IMR-90 (cell line): ENCODE measurements at regions not wholly inside any gene's neighbourhood (a gene's known extent, or its start where the extent isn't known, plus 50 kb on each side); places are given as distances from the start of the nearest gene placed in this dataset.

Experiments
- ATAC-seq: fragments of 200-7000 bp; cut with Tn5 transposase; 2 replicates; pipeline ENCODE4 v1.9.1; 2020; ENCODE audit warnings: low read depth, mild to moderate bottlenecking, moderate library complexity
- BruUV-seq: library from RNA; stranded (reverse); fragments of 400-500 nt; replicated peaks from 2 replicates; lab custom pipeline; 2021; lab: Mats Ljungman, UMichigan
- CTCF ChIA-PET: fragments of 300-600 bp; formaldehyde crosslinking; extraction: SDS; loops from one replicate; lab custom pipeline; 2021; ENCODE audit warnings: antibody characterized with exemption; lab: Yijun Ruan, JAX
- POLR2A ChIA-PET: fragments of 300-600 bp; sonication (Branson Sonifier 250); formaldehyde crosslinking; loops from one replicate; lab custom pipeline; 2022; ENCODE audit warnings: antibody characterized with exemption; ENCODE audit not compliant: unreplicated experiment; lab: Charles Lee
- DNase-seq: peaks from one replicate; pipeline ENCODE4 v3.0.0; 2013
- H2AFZ ChIP-seq: replicated peaks from 2 replicates; pipeline ENCODE3; 2013; ENCODE audit warnings: low read length, mild to moderate bottlenecking; ENCODE audit not compliant: poor library complexity
- H2AK5ac ChIP-seq: 2 replicates; pipeline ENCODE4 v1.6.1; 2013; ENCODE audit warnings: low read depth, low read length, inconsistent platforms
- H2AK9ac ChIP-seq: replicated peaks from 2 replicates; pipeline ENCODE3; 2013; ENCODE audit warnings: mild to moderate bottlenecking, low read depth, low read length, moderate library complexity; ENCODE audit not compliant: poor library complexity
- H2BK120ac ChIP-seq: 2 replicates; pipeline ENCODE4 v1.6.1; 2013; ENCODE audit warnings: low read depth, low read length, inconsistent platforms
- H2BK15ac ChIP-seq: 3 replicates; pipeline ENCODE4 v1.6.1; 2013; ENCODE audit warnings: low read depth, low read length, inconsistent platforms
- H2BK20ac ChIP-seq: 2 replicates; pipeline ENCODE4 v1.6.1; 2013; ENCODE audit warnings: low read depth, mild to moderate bottlenecking, inconsistent platforms, low read length, moderate library complexity
- H2BK5ac ChIP-seq: 2 replicates; pipeline ENCODE4 v1.6.1; 2013; ENCODE audit warnings: mild to moderate bottlenecking, low read depth, low read length, inconsistent platforms; ENCODE audit not compliant: poor library complexity, severe bottlenecking
- H3K14ac ChIP-seq: replicated peaks from 2 replicates; pipeline ENCODE4 v1.6.1; 2013; ENCODE audit warnings: low read depth, low read length, inconsistent platforms
- H3K18ac ChIP-seq: 2 replicates; pipeline ENCODE4 v1.6.1; 2013; ENCODE audit warnings: low read depth, low read length, control low read depth
- H3K23ac ChIP-seq: 2 replicates; pipeline ENCODE4 v1.6.1; 2013; ENCODE audit warnings: low read depth, low read length, inconsistent platforms
- H3K27ac ChIP-seq: 2 replicates; pipeline ENCODE4 v1.5.1; 2013; ENCODE audit warnings: mild to moderate bottlenecking, control low read depth, low read length; ENCODE audit not compliant: insufficient read depth
- H3K27me3 ChIP-seq: 2 replicates; pipeline ENCODE4 v1.6.1; 2013; ENCODE audit warnings: low read length; ENCODE audit not compliant: control insufficient read depth, insufficient read depth
- H3K36me3 ChIP-seq: 2 replicates; pipeline ENCODE4 v1.6.1; 2013; ENCODE audit warnings: low read length, mixed read lengths; ENCODE audit not compliant: control insufficient read depth, insufficient read depth
- H3K4ac ChIP-seq: 2 replicates; pipeline ENCODE4 v1.6.1; 2013; ENCODE audit warnings: low read depth, low read length, inconsistent platforms
- H3K4me1 ChIP-seq: 2 replicates; pipeline ENCODE4 v1.6.1; 2013; ENCODE audit warnings: low read length, mixed read lengths; ENCODE audit not compliant: control insufficient read depth, insufficient read depth
- H3K4me2 ChIP-seq: 2 replicates; pipeline ENCODE4 v1.6.1; 2013; ENCODE audit warnings: low read depth, mild to moderate bottlenecking, control low read depth, low read length, moderate library complexity
- H3K4me3 ChIP-seq: 2 replicates; pipeline ENCODE4 v1.5.1; 2013; ENCODE audit warnings: low read depth, mild to moderate bottlenecking, control low read depth, low read length, moderate library complexity; ENCODE audit not compliant: insufficient read depth
- H3K56ac ChIP-seq: 2 replicates; pipeline ENCODE4 v1.6.1; 2013; ENCODE audit warnings: low read length, inconsistent platforms; ENCODE audit not compliant: insufficient read depth; ENCODE audit errors: extremely low read depth
- H3K79me1 ChIP-seq, 2 experiments: 2 replicates each; pipeline ENCODE4 v1.6.1; 2013; ENCODE audit warnings: low read length in 2 of 2, inconsistent platforms in 1 of 2, low read depth in 1 of 2
- H3K9ac ChIP-seq: 2 replicates; pipeline ENCODE4 v1.6.1; 2013; ENCODE audit warnings: low read depth, low read length, control low read depth
- H3K9me1 ChIP-seq: 2 replicates; pipeline ENCODE4 v1.6.1; 2013; ENCODE audit warnings: low read length, inconsistent platforms; ENCODE audit not compliant: insufficient read depth
- H3K9me3 ChIP-seq: 2 replicates; pipeline ENCODE4 v1.6.1; 2013; ENCODE audit warnings: low read length; ENCODE audit not compliant: control insufficient read depth, insufficient read depth
- H4K20me1 ChIP-seq: 2 replicates; pipeline ENCODE4 v1.6.1; 2013; ENCODE audit warnings: low read length, inconsistent platforms; ENCODE audit not compliant: insufficient read depth
- H4K5ac ChIP-seq: 2 replicates; pipeline ENCODE4 v1.6.1; 2013; ENCODE audit warnings: mild to moderate bottlenecking, low read depth, low read length, control low read depth
- H4K8ac ChIP-seq, 2 experiments: 2 replicates each; pipeline ENCODE4 v1.6.1; 2013; ENCODE audit warnings: low read depth in 2 of 2, low read length in 2 of 2, control low read depth in 1 of 2, inconsistent platforms in 1 of 2
- H4K91ac ChIP-seq: 2 replicates; pipeline ENCODE4 v1.6.1; 2013; ENCODE audit warnings: low read depth, low read length, inconsistent platforms; ENCODE audit not compliant: insufficient read depth
- CEBPB ChIP-seq: IDR thresholded peaks from 2 replicates; pipeline ENCODE4 v1.6.1; 2012; ENCODE audit warnings: low read depth, low read length, improper control_type of control experiment
- ELK1 ChIP-seq: fragments of 150-350 bp; IDR thresholded peaks from 2 replicates; pipeline ENCODE4 v1.6.1; 2016; ENCODE audit warnings: low read depth, mild to moderate bottlenecking, low read length, moderate library complexity, borderline replicate concordance
- MAFK ChIP-seq: IDR thresholded peaks from 2 replicates; pipeline ENCODE4 v1.6.1; 2012; ENCODE audit warnings: low read depth, low read length, improper control_type of control experiment
- WGBS, 2 experiments: methylation state at CpG; one replicate each; pipeline versions ENCODE4 v1.1.5 to v1.1.7; 2013; ENCODE audit warnings: missing lambda C conversion rate in 2 of 2; ENCODE audit not compliant: insufficient read length in 1 of 2; ENCODE audit errors: extremely low coverage in 2 of 2; 5-methylcytosine and 5-hydroxymethylcytosine counted together
- dilution Hi-C: fragments of 300-500 bp; cut with HindIII; formaldehyde crosslinking; loops from one replicate; pipeline ENCODE4 v1.14.3; 2018; ENCODE audit warnings: low sequenced_read_pairs; ENCODE audit not compliant: unreplicated experiment
- in situ Hi-C: fragments of 300-500 bp; cut with MboI; formaldehyde crosslinking; loops from 3 replicates; pipeline ENCODE4 v1.14.3; 2019; ENCODE audit warnings: low sequenced_read_pairs, inconsistent platforms, mixed read lengths
- intact Hi-C: fragments of 100-400 bp; cut with micrococcal nuclease; formaldehyde crosslinking; loops from 2 replicates; pipeline ENCODE4 v1.10.0; 2022

GRCh38 chr1:88296642-88297041 is 387.4 kb upstream of the PKN2 start:
- Histone ChIP-seq H3K18ac (no peak overlapping the region), H2BK5ac (no peak overlapping the region), H3K36me3 (no peaks in the 10 kb centered on the region), H2AK5ac (no peak overlapping the region), H3K79me1 (no peaks in the 10 kb centered on the region), H4K8ac (no peak overlapping the region), H2BK15ac (no peak overlapping the region), H3K14ac (no peak overlapping the region), H4K20me1 (no peaks in the 10 kb centered on the region), H3K9me3 (no peaks in the 10 kb centered on the region), H3K4me2 (no peak overlapping the region), H3K27me3 (no peaks in the 10 kb centered on the region), H2BK20ac (no peak overlapping the region), H3K9ac (no peak overlapping the region), H2AFZ (no peak overlapping the region), H2AK9ac (no peak overlapping the region), H3K27ac (no peak overlapping the region), H3K4me3 (no peak overlapping the region), H3K4me1 (no peaks in the 10 kb centered on the region), H3K23ac (no peak overlapping the region), H3K56ac (no peak overlapping the region), H4K5ac (no peak overlapping the region), H4K91ac (no peak overlapping the region), H3K9me1 (no peaks in the 10 kb centered on the region), H3K4ac (no peak overlapping the region), H2BK120ac (no peak overlapping the region)
- no peak for DNase-seq
- BruUV-seq: no TSS peak
- TF ChIP-seq MAFK (no peak), ELK1 (no peak), CEBPB (no peak)
- in situ Hi-C loops: loop anchor here (10.0 kb wide), 1 partner anchor 1162 kb away; no protein-coding TSS in a partner anchor
- dilution Hi-C loops: no loop called here
- ChIA-PET POLR2A (no interaction called here), CTCF (no interaction called here)
- intact Hi-C loops: no loop called here
- no CpG with 5 or more reads among the region's 2 CpGs for WGBS, 2 experiments
- ATAC-seq: no peak
